GM12878 (cell line): ENCODE measurements at regions not wholly inside any gene's neighbourhood (a gene's known extent, or its start where the extent isn't known, plus 50 kb on each side); places are given as distances from the start of the nearest gene placed in this dataset.

Source experiments
- FOS ChIP-seq: IDR thresholded peaks from 3 replicates; pipeline ENCODE4 v1.6.1; 2011; ENCODE audit warnings: borderline replicate concordance; ENCODE audit not compliant: insufficient read length; ENCODE audit errors: extremely low read depth
- NFYA ChIP-seq: IDR thresholded peaks from 2 replicates; pipeline ENCODE4 v1.6.1; 2011; ENCODE audit warnings: low read depth, mild to moderate bottlenecking, low read length, improper control_type of control experiment, borderline replicate concordance
- NRF1 ChIP-seq: conservative IDR thresholded peaks from 2 replicates; pipeline ENCODE4 v1.6.1; 2011; ENCODE audit warnings: mild to moderate bottlenecking, low read depth, low read length, improper control_type of control experiment
- RAD21 ChIP-seq: IDR thresholded peaks from 2 replicates; pipeline ENCODE4 v1.6.1; 2011; ENCODE audit warnings: mild to moderate bottlenecking, low read depth, low read length, moderate library complexity; ENCODE audit not compliant: insufficient read depth
- SIN3A ChIP-seq: IDR thresholded peaks from 2 replicates; pipeline ENCODE4 v1.6.1; 2012; ENCODE audit warnings: low read depth, low read length, improper control_type of control experiment
- SRF ChIP-seq, 2 experiments: IDR thresholded peaks; 2 replicates each; pipeline ENCODE4 v1.6.1; 2011; ENCODE audit warnings: low read depth in 2 of 2, low read length in 2 of 2, mild to moderate bottlenecking in 1 of 2, moderate library complexity in 1 of 2
- SUPT20H ChIP-seq: IDR thresholded peaks from 2 replicates; pipeline ENCODE4 v1.6.1; 2011; ENCODE audit warnings: low read depth, mild to moderate bottlenecking, low read length, moderate library complexity, borderline replicate concordance; ENCODE audit not compliant: control insufficient read depth
- TF ChIP-seq, protein P1 (sequence below), 3 experiments: IDR thresholded peaks in 2 of 3; conservative IDR thresholded peaks in 1 of 3; 2 replicates each; pipeline ENCODE4 v1.5.1; 2011; ENCODE audit warnings: low read depth in 3 of 3, low read length in 3 of 3, mild to moderate bottlenecking in 3 of 3, control low read depth in 2 of 3, moderate library complexity in 2 of 3, inconsistent platforms in 1 of 3, mixed read lengths in 1 of 3; ENCODE audit not compliant: control insufficient read depth in 2 of 3, insufficient read depth in 1 of 3; ENCODE audit errors: extremely low read depth in 1 of 3
- TF ChIP-seq, protein P2 (sequence below): fragments of 150-350 bp; IDR thresholded peaks from 2 replicates; pipeline ENCODE4 v1.6.1; 2016; ENCODE audit warnings: low read depth, low read length

DNA sequence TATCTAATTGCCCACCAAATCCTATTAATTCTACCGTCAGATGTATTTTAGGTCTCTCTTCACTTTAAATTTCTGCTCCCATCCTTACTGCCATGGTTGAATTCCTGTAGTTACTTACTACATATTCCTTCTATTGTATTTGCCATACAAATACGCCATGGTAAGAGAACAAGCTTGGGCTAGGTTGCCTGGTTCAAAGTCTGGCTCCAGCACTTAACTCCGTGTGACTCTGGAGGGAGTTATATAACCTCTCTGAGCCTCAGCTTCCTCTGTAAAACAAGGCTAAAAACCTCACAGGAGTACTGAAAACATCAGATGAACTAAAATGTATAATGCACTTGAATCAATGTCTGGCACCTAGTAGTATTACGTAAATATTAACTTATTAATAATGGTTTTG, 260.3 kb upstream of the RPS6KA3 start:
- TF ChIP-seq, protein P1, sequence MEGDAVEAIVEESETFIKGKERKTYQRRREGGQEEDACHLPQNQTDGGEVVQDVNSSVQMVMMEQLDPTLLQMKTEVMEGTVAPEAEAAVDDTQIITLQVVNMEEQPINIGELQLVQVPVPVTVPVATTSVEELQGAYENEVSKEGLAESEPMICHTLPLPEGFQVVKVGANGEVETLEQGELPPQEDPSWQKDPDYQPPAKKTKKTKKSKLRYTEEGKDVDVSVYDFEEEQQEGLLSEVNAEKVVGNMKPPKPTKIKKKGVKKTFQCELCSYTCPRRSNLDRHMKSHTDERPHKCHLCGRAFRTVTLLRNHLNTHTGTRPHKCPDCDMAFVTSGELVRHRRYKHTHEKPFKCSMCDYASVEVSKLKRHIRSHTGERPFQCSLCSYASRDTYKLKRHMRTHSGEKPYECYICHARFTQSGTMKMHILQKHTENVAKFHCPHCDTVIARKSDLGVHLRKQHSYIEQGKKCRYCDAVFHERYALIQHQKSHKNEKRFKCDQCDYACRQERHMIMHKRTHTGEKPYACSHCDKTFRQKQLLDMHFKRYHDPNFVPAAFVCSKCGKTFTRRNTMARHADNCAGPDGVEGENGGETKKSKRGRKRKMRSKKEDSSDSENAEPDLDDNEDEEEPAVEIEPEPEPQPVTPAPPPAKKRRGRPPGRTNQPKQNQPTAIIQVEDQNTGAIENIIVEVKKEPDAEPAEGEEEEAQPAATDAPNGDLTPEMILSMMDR (IDR thresholded peaks at IDR 0.05 in 2 of 3, conservative IDR thresholded peaks at IDR 0.05 in 1 of 3; ENCODE audit: control insufficient read depth in 2 of 3, extremely low read depth in 1 of 3, insufficient read depth in 1 of 3, low read depth in 3 of 3, low read length in 3 of 3), result no peak
- TF ChIP-seq, protein P2, sequence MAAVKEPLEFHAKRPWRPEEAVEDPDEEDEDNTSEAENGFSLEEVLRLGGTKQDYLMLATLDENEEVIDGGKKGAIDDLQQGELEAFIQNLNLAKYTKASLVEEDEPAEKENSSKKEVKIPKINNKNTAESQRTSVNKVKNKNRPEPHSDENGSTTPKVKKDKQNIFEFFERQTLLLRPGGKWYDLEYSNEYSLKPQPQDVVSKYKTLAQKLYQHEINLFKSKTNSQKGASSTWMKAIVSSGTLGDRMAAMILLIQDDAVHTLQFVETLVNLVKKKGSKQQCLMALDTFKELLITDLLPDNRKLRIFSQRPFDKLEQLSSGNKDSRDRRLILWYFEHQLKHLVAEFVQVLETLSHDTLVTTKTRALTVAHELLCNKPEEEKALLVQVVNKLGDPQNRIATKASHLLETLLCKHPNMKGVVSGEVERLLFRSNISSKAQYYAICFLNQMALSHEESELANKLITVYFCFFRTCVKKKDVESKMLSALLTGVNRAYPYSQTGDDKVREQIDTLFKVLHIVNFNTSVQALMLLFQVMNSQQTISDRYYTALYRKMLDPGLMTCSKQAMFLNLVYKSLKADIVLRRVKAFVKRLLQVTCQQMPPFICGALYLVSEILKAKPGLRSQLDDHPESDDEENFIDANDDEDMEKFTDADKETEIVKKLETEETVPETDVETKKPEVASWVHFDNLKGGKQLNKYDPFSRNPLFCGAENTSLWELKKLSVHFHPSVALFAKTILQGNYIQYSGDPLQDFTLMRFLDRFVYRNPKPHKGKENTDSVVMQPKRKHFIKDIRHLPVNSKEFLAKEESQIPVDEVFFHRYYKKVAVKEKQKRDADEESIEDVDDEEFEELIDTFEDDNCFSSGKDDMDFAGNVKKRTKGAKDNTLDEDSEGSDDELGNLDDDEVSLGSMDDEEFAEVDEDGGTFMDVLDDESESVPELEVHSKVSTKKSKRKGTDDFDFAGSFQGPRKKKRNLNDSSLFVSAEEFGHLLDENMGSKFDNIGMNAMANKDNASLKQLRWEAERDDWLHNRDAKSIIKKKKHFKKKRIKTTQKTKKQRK, result no peak
- TF ChIP-seq NFYA (no peak), SRF (IDR thresholded peaks at IDR 0.05; ENCODE audit: low read depth in 2 of 2, low read length in 2 of 2) (no peak), SIN3A (no peak), SUPT20H (no peak), FOS (no peak), NRF1 (no peak), RAD21 (no peak)
